HG03108 (cell line): ENCODE measurements at regions not wholly inside any gene's neighbourhood (a gene's known extent, or its start where the extent isn't known, plus 50 kb on each side); places are given as distances from the start of the nearest gene placed in this dataset.

Experiments used
- ATAC-seq: cut with Tn5 transposase; IDR thresholded peaks from one replicate; pipeline ENCODE4 v1.9.1; 2021; ENCODE audit warnings: moderate library complexity; ENCODE audit not compliant: unreplicated experiment

GRCh38 chr20:39266989-39267388 is 304.8 kb downstream of the DHX35 start:
- ATAC-seq, result no peak

DNA sequence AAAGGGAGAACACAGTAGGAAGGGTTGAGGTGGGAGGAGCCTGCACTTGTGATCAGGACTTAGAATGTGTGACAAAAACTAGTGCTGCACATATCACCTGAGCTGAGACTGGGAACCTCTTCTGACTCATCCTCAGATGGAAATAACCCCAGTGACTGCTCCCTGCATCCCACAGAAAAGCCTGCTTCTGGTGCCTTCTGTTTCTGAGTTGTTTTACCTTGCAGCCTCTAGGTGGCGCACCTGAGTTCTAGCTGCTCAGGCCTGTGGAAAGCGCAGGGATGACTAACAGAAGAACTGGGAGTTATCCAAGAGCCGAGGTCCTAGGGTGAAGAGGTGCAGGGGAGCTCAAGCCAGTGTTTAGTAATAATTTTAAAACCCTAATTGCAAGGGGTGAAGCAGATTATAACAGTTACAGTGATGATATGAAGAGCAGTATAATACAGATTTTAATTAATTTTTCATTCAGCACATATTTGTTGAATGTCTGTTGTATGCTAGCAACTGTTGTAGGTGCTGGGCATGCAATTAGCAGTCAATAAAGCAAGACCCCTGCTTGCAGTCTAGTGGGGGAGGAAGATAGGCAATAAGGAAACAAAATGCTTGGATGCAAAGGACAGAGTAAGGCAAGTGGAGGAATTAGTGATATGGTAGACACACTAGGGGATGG is 302.5 kb downstream of the DHX35 start:
- no peak for ATAC-seq

- no peak for ATAC-seq
Measured at GRCh38 chr20:39263076-39263475, 300.9 kb downstream of the DHX35 start.

DNA sequence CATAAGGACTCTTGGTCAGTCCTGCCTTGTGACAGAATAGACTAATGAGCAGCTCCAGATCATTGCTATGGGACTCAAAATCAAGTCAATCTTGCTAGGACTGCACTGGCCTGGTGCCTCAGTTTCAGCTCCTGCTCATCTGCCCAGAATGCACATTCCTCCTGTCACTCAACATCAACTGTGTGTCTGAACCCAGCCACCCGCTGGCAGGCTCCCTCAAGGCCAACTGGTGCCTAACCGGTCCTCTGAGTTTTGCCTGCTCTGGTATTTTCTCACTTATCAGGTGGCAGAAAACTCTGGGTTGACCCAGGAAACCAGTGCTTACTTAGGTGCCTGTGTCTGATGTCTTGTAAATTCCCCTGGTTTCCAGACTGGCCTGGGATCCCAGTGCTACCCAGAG is 297.7 kb downstream of the DHX35 start:
- no peak for ATAC-seq

- no peak for ATAC-seq
Measured at GRCh38 chr20:39259010-39259803, 297.1 kb downstream of the DHX35 start.

DNA sequence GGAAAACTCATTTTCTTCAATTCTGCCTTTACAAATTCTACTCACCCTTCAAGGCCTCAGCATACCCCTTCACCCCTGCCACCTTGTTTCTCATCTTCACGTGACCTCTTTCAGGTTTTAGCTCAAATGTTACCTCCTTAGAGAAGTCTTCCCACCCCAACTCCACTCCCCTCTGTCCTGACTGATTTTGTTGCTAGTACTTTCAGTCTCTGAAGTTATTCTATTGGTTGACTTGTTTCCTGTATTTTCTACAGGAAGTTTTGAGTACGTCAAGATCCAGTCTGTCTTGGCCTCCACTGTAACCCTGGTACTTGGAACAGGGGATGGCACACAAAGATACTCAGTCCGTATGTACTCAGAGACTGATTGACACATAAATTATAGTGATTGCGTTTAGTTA is 296.1 kb downstream of the DHX35 start:
- no peak for ATAC-seq

DNA sequence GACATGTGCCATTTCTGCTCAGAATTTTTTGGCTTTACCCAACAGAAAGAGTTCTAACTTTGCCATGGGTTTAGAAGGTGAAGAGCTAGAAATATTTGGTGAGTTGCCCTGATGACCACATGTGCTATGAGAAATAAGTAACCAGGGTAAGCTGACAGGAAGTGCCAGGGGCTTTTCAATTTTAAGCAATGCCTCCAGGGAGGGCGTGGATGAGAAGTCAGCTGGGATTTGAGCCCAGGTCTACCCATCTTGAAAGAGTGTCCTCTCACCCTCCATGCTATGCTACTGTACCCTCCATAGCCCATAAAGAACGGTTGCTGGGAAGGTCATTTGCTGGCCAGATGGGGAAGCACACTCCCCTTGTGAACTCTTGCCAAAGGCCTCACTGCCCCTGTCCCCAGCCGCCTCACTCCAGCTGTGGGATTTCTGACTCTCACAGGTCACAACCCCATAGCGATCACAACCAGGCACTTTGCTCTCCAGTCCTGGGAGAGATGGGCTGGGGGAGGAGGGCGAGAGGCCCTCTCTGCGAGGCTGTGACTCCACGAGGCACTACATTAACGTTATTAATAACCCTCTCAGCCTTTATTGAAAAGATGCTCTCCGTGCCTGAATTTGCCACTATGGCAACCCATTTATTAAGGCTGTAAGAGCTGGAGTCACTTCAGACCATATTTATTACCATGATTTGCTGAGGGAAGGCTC is 291.1 kb downstream of the DHX35 start:
- no peak for ATAC-seq

DNA sequence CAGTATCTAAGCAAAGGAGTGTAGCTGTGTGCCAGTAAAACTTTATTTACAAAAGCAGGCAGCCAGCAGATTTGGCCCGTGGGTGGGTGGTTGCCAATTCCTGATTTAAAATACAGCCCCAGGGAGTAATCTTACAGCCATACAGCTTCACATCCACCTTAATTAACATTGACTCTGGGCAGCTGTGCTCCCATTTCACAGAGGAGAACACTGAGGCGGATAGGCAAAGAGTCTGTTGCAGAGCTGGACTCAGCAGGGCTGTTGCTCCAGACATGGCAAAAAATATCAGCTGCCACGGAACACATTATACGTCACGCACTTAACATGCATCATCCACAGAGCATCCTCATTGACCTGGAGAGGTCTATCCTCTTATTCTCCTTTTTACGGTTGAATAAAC is 289.9 kb downstream of the DHX35 start:
- ATAC-seq, result no peak

- ATAC-seq, result no peak
Measured at GRCh38 chr20:39249798-39250197, 287.7 kb downstream of the DHX35 start.

DNA sequence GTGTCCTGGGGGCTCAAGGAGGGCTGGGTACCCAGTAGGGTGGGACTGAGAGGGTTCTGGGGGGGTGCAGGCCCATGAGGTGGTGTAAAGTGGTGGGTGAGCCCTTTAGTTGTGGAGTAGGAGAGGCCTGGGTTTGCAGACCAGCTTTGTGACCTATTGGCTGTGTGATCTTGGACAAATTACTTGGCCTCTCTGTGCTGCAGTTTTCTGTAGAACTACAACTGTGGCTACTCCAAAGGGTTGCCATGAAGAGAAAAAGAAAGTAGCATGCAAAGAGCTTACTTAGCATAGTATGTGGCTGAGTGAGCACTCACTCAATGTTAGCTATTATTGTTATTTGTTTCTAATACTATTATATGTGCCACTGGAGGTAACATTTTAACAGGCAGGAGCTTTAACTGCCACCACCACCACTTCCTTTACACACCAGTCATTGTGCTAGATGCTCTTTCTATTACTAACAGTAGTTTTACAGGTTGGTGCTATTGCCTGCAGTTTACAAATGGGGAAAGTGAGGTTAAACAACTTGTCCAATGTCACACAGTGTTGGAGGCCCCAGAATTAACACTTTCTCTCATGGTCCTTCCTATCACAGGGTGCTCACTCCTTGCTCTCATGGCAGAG is 286.8 kb downstream of the DHX35 start:
- ATAC-seq, result no peak

GRCh38 chr20:39248171-39248861 is 286.2 kb downstream of the DHX35 start:
- no peak for ATAC-seq

- no peak for ATAC-seq
Measured at GRCh38 chr20:39246436-39246835, 284.3 kb downstream of the DHX35 start.

- ATAC-seq, result no peak
Measured at GRCh38 chr20:39245685-39246311, 283.7 kb downstream of the DHX35 start.

DNA sequence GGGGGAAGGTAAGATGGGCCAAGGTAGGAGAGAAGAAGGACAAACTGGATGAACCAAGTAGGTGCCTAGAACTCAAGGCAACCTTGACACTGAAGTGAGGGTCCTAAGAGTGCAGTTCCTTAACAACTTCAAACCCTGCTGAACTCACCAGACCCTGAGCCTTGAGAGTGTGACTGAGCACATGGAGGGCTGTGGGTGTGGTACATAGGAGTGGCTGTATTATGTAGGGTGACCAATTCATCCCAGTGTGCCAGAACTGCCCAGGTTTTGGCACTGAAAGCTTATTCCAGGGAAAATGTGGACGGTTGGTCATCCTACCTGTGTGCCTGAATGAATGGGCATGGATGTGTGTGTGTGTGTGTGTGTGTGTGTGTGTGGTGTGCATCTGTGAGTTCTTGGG is 281.8 kb downstream of the DHX35 start:
- no peak for ATAC-seq

DNA sequence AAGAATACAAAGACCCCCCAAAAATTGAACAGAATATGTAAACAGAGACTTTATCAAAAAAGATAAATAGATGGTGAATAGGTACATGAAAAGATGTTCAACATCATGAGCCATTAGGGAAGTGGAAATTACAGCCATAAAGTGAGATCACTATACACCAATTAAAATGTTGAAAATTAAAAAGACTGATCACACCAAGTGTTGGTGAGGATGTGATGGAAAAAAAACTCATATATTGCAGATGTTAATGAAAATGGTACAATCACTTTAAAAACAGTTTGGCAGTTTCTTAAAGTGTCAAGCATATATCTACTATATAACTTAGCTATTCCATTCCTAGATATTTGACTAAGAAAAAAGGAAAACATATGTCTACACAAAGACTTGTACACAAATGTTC is 280.5 kb downstream of the DHX35 start:
- no peak for ATAC-seq

DNA sequence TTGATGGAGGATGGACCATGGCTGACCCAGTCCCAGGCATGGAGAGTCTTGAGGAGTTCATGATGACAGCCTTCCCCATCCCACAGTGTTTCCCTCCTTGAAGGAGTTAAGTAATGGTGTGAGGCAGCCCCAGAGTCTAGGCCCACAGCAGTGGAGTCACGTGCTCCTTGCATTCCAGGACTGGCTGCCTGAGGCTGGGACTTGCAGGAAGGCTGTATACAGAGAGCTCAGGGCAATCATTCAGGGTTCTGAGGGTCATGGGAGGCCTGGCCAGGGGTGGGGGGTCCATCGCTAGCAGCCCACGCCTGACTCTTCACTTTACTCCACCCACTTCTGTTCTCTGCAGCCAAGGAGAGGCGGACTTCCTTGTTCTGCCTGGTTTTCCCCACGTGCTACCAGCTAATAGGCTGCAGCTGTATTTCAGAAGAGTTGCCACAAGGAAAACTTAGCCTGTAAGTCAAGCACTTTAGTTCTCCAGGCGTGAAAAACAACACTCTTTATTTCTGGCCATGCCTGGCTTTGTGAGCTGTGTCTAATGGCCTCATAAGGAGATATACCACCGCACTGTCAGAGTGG is 272.5 kb downstream of the DHX35 start:
- no peak for ATAC-seq

DNA sequence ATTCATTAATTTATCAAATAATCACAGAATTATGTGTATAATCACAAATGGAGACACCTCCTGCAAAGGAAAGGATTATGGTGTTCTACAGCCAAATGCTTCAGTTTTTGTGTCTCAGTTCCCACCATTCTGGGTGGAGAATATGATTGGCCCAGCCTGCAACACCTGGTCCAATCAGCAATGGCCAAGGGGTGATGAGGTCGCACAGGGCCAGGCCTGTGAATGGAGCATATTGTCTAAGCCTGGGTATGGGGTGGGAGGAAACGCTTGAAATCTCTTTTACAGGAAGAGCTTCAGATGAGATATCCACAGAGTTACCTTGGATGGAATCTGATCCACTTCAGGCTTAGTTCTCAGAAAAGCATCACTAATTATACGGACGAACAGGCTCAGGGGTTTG is 271.6 kb downstream of the DHX35 start:
- no peak for ATAC-seq

GRCh38 chr20:39227416-39227815 is 265.3 kb downstream of the DHX35 start:
- ATAC-seq, result no peak

DNA sequence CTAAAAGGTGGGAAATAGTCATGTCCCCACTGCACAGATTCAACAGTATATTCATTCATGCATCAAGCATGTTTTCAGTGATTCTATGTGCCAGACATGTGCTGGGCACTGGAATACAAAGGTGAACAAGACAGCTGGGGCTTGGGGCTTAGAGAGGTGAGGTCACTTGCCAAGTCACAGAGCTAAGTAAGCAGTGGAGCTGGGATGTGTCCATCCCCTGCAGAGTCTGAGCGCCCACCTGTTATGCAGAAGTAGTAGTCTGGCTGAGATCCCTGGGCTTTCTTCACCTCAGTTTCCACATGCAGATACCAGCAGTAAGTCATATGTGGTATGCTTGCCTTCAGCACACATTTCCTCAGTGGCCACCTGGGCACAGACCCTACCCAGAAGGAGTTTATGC is 263.8 kb downstream of the DHX35 start:
- ATAC-seq, result no peak

- no peak for ATAC-seq
Measured at GRCh38 chr20:39225536-39225935, 263.4 kb downstream of the DHX35 start.
